Adrenal gland (tissue), 9 donors: ENCODE measurements at regions not wholly inside any gene's neighbourhood (a gene's known extent, or its start where the extent isn't known, plus 50 kb on each side); places are given as distances from the start of the nearest gene placed in this dataset.

Experiments
- DNase-seq, 7 donors: peaks; one replicate each; pipeline ENCODE4 v3.0.0-alpha.2; 2019 to 2020
- H3K27ac ChIP-seq, 5 donors: fragments of 200-600 bp; sonication (generic) in 4 of 5; 1 replicate in 3 of 5; 2 replicates in 2 of 5; pipeline versions ENCODE4 v1.5.1 to v1.8.0; 2016 to 2020; ENCODE audit warnings: mild to moderate bottlenecking in 1 of 5
- H3K27me3 ChIP-seq: fragments of 200-600 bp; 2 replicates; pipeline ENCODE4 v1.8.0; 2021
- H3K36me3 ChIP-seq, 2 donors: fragments of 200-600 bp; replicated peaks in 1 of 2; 1 replicate in 1 of 2; 2 replicates in 1 of 2; pipeline versions ENCODE4 v1.5.1 to v1.8.0; 2018 to 2022
- H3K4me1 ChIP-seq, 2 donors: fragments of 200-600 bp; replicated peaks in 1 of 2; 1 replicate in 1 of 2; 2 replicates in 1 of 2; pipeline versions ENCODE4 v1.5.1 to v1.8.0; 2018 to 2021
- H3K4me3 ChIP-seq, 4 donors: fragments of 200-600 bp; sonication (generic) in 3 of 4; one replicate each; pipeline ENCODE4 v1.5.1; 2016 to 2018
- H3K9me3 ChIP-seq, 3 donors: fragments of 200-600 bp; sonication (generic) in 1 of 3; replicated peaks in 1 of 3; 1 replicate in 2 of 3; 2 replicates in 1 of 3; pipeline versions ENCODE4 v1.5.1 to v1.8.0; 2016 to 2021
- CTCF ChIP-seq, 6 experiments: fragments of 450-650 bp in 4 of 6; fragments of 200-600 bp in 2 of 6; sonication (generic) in 1 of 6; IDR thresholded peaks; 1 replicate in 5 of 6; 2 replicates in 1 of 6; pipeline versions ENCODE4 v1.5.1 to v1.8.0; 2016 to 2021; ENCODE audit warnings: antibody characterized with exemption in 6 of 6, mild to moderate bottlenecking in 2 of 6, moderate library complexity in 1 of 6
- POLR2A ChIP-seq, 2 donors: fragments of 450-650 bp; IDR thresholded peaks; one replicate each; pipeline ENCODE4 v1.6.1; 2017; ENCODE audit warnings: antibody characterized with exemption in 2 of 2, mild to moderate bottlenecking in 2 of 2, moderate library complexity in 1 of 2
- WGBS, 4 donors: extraction: QIAGEN DNeasy Blood & Tissue Kit in 2 of 4; methylation state at CpG; one replicate each; pipeline versions ENCODE4 v1.1.5 to v1.1.7; 2013 to 2017; 5-methylcytosine and 5-hydroxymethylcytosine counted together
- intact Hi-C, 2 donors: fragments of 100-400 bp; cut with DNase I; formaldehyde crosslinking; loops; one replicate each; pipeline versions ENCODE4 v1.14.1 to v1.15.0; 2022 to 2023
- donor health status: healthy with polysubstance abuse.
- donor health status: Bipolar disorder and iron deficiency.
- donor health status: DM: yes; HTN: yes; CAD: no.
- donor health status: DM: no; HTN: no; CAD: no.
- donor health status: DM: no; HTN: no; CAD: no.

GRCh38 chr18:44258086-44258485, 422.6 kb upstream of the SETBP1 start:
- Histone ChIP-seq H3K27ac (no peak overlapping the region), H3K36me3 (no peaks in the 10 kb centered on the region), H3K4me1 (no peaks in the 10 kb centered on the region), H3K9me3 (no peaks in the 10 kb centered on the region), H3K4me3 (no peak overlapping the region), H3K27me3 (no peaks in the 10 kb centered on the region)
- DNase-seq, result no peak
- no peak for TF ChIP-seq CTCF (IDR thresholded peaks at IDR 0.05)
- TF ChIP-seq POLR2A (IDR thresholded peaks at IDR 0.05), result no peak
- intact Hi-C loops, result no loop called here

GRCh38 chr18:44258576-44258975, 422.1 kb upstream of the SETBP1 start:
- TF ChIP-seq CTCF (IDR thresholded peaks at IDR 0.05) (no peak), POLR2A (IDR thresholded peaks at IDR 0.05) (no peak)
- intact Hi-C loops, result no loop called here
- no peaks in the 10 kb centered on the region for H3K4me1 ChIP-seq
- no peak for DNase-seq
- H3K9me3 ChIP-seq, result no peaks in the 10 kb centered on the region
- H3K4me3 ChIP-seq, result no peak overlapping the region
- H3K36me3 ChIP-seq, result no peaks in the 10 kb centered on the region
- no peaks in the 10 kb centered on the region for H3K27me3 ChIP-seq
- no peak overlapping the region for H3K27ac ChIP-seq

GRCh38 chr18:44259610-44260009, 421.1 kb upstream of the SETBP1 start:
- intact Hi-C loops, result no loop called here
- H3K27ac ChIP-seq, result no peak overlapping the region
- no peak for DNase-seq
- H3K27me3 ChIP-seq, result no peaks in the 10 kb centered on the region
- TF ChIP-seq CTCF (IDR thresholded peaks at IDR 0.05), result no peak
- no peak for TF ChIP-seq POLR2A (IDR thresholded peaks at IDR 0.05)
- WGBS, 4 donors, result 72 to 82% (median 80%) methylated on average over 3 of the region's 3 CpGs
- no peak overlapping the region for H3K4me3 ChIP-seq
- no peaks in the 10 kb centered on the region for H3K36me3 ChIP-seq
- H3K4me1 ChIP-seq, result no peaks in the 10 kb centered on the region
- no peaks in the 10 kb centered on the region for H3K9me3 ChIP-seq

- DNase-seq, result no peak
- TF ChIP-seq POLR2A (IDR thresholded peaks at IDR 0.05) (no peak), CTCF (IDR thresholded peaks at IDR 0.05) (no peak)
- Histone ChIP-seq H3K27me3 (no peaks in the 10 kb centered on the region), H3K36me3 (no peaks in the 10 kb centered on the region), H3K4me3 (no peak overlapping the region), H3K27ac (no peak overlapping the region), H3K4me1 (no peaks in the 10 kb centered on the region), H3K9me3 (no peaks in the 10 kb centered on the region)
- 69 to 76% (median 74%) methylated on average over 3 of the region's 3 CpGs for WGBS, 4 donors
- intact Hi-C loops, result no loop called here
These were observed 415.3 kb upstream of the SETBP1 start for GRCh38 chr18:44265437-44265836.
